ENCODE measurements at regions not wholly inside any gene's neighbourhood (a gene's known extent, or its start where the extent isn't known, plus 50 kb on each side); places are given as distances from the start of the nearest gene placed in this dataset.

DNA sequence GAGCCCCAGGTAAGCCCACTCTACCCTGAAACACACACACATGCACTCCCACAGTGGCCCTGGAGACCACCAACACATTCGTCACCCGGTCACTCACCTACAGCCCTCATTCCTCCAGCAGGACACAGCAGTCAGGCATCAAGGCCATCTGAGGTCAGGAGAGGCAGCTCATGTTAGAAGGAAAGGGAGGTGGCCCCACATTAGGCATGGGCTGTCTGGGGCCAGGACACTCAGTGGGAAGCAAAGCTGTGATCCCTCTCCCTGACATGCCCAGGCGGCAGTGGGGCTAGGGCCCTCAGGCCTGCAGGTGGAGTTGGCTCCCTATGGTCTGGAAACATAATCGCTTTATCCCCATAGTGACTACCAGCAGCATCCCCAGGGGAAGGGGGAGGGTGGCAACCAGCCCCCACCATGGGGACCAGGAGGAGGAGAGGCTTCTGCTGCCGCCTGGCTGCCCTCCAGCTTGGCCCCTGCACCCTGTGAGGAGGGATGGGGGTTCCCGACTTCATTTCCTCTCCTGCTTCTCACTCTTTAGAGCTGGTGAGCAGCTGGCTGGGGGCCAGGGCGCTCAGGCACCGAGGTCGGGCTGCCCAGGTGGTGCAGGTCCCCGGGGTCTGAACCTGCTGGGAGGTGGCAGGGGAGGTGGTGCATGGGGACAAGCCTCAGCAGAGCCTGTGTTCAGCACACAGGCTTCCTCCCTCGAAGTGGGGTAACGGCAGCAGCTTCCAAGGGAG lies 76.6 kb upstream of the CST7 start:
- Mint-ChIP-seq H3K4me3 (no peak overlapping the region), H3K27ac (no peak overlapping the region), H3K36me3 (no peaks in the 10 kb centered on the region), H3K27me3 (peaks cover 5% of the 10 kb centered on the region), H3K9me3 (no peaks in the 10 kb centered on the region), H3K4me1 (no peaks in the 10 kb centered on the region)
- DNase-seq = no peak
- POLR2A ChIA-PET = no interaction called here
- no peak for ATAC-seq (ENCODE audit: low read depth)

GRCh38 chr20:24873025-24873620 lies 75.9 kb upstream of the CST7 start:
- no peak for DNase-seq
- Mint-ChIP-seq H3K4me3 (no peak overlapping the region), H3K27ac (no peak overlapping the region), H3K4me1 (no peaks in the 10 kb centered on the region), H3K36me3 (no peaks in the 10 kb centered on the region), H3K27me3 (peaks cover 5% of the 10 kb centered on the region), H3K9me3 (no peaks in the 10 kb centered on the region)
- ATAC-seq (ENCODE audit: low read depth) = no peak
- POLR2A ChIA-PET = no interaction called here

DNA sequence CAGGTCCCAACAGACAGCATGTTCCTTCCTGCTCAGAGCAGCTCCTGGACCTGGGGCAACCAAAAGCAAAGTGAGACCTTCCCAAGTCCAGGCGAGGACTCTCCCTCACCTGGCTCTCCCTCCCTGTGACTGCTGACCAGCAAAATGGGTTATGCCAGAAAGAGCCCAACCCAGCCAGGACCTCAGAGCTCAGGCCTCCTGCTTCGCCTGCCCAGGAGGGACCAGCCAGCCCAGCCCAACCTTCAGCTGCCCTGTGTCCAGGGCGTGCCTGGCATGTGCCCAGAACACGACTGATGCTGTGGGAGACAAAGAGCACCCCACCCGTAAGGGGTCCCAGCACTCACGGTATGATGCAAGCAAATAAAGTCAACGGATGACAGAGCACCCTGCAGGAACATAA lies 74.0 kb upstream of the CST7 start:
- DNase-seq (no peak), ATAC-seq (ENCODE audit: low read depth) (no peak)
- no peaks in the 10 kb centered on the region for H3K9me3 Mint-ChIP-seq
- H3K27me3 Mint-ChIP-seq = peaks cover 5% of the 10 kb centered on the region
- POLR2A ChIA-PET = no interaction called here
- no peaks in the 10 kb centered on the region for H3K4me1 Mint-ChIP-seq
- H3K36me3 Mint-ChIP-seq = no peaks in the 10 kb centered on the region
- no peak overlapping the region for H3K27ac Mint-ChIP-seq
- no peak overlapping the region for H3K4me3 Mint-ChIP-seq

DNA sequence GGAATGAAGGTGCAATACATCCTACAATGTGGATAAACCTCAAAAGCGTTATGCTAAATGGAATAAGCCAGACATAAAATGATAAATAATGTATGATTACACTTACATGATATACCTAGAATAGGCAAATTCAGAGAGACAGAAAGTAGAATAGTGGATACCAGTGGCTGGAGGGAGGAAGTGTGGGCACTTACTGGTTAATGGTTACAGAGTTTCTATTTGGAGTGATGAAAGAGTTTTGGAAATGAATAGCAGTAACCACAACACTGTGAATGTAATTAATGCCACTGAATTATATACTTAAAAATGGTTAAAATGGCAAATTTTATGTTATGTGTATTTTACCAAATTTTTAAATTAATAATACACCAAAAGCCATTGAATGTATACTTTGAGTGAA lies 71.4 kb upstream of the CST7 start:
- peaks cover 8% of the 10 kb centered on the region for H3K27me3 Mint-ChIP-seq
- H3K36me3 Mint-ChIP-seq = no peaks in the 10 kb centered on the region
- no peaks in the 10 kb centered on the region for H3K4me1 Mint-ChIP-seq
- DNase-seq = no peak
- H3K27ac Mint-ChIP-seq = no peak overlapping the region
- no peaks in the 10 kb centered on the region for H3K9me3 Mint-ChIP-seq
- no peak overlapping the region for H3K4me3 Mint-ChIP-seq
- POLR2A ChIA-PET = no interaction called here
- ATAC-seq (ENCODE audit: low read depth) = no peak

GRCh38 chr20:24878657-24879056 lies 70.4 kb upstream of the CST7 start:
- no peak overlapping the region for H3K4me3 Mint-ChIP-seq
- peaks cover 11% of the 10 kb centered on the region for H3K27me3 Mint-ChIP-seq
- no peaks in the 10 kb centered on the region for H3K4me1 Mint-ChIP-seq
- DNase-seq (no peak), ATAC-seq (ENCODE audit: low read depth) (no peak)
- H3K27ac Mint-ChIP-seq = no peak overlapping the region
- H3K9me3 Mint-ChIP-seq = peaks cover under 1% of the 10 kb centered on the region
- POLR2A ChIA-PET = interaction anchor here (0.6 kb wide), 1 partner anchor 12 kb away, joined by 4 read pairs; no protein-coding TSS in a partner anchor
- H3K36me3 Mint-ChIP-seq = peaks cover 1% of the 10 kb centered on the region

- Mint-ChIP-seq H3K27me3 (peaks cover 12% of the 10 kb centered on the region), H3K36me3 (peaks cover 2% of the 10 kb centered on the region), H3K27ac (no peak overlapping the region), H3K4me1 (no peaks in the 10 kb centered on the region), H3K9me3 (peaks cover 6% of the 10 kb centered on the region), H3K4me3 (no peak overlapping the region)
- DNase-seq (no peak), ATAC-seq (ENCODE audit: low read depth) (no peak)
- POLR2A ChIA-PET = no interaction called here
Measured at GRCh38 chr20:24879875-24880274, 69.2 kb upstream of the CST7 start.

DNA sequence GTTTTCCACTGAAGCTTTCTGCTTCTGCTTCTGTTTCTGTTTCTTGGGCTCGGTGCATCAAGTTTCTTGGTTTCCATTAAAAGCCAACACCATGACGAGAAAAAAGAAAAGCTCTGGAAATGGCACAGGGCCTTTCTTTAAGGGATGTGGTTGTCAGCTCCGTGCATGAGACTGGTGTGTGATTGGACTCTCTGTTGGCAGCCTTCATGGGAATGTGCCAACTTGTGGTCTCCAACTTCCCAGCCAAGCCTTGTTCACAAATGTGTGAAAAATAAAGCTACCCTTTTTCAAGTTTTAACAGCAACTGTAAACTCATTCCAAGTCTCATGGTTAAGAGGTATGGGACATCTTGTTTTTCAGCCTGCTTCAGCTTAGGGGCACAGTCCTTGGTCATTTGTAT lies 68.7 kb upstream of the CST7 start:
- Mint-ChIP-seq H3K9me3 (peaks cover 6% of the 10 kb centered on the region), H3K27ac (no peak overlapping the region), H3K4me3 (no peak overlapping the region), H3K4me1 (no peaks in the 10 kb centered on the region), H3K27me3 (peaks cover 12% of the 10 kb centered on the region), H3K36me3 (peaks cover 2% of the 10 kb centered on the region)
- ATAC-seq (ENCODE audit: low read depth) (no peak), DNase-seq (no peak)
- POLR2A ChIA-PET = no interaction called here

DNA sequence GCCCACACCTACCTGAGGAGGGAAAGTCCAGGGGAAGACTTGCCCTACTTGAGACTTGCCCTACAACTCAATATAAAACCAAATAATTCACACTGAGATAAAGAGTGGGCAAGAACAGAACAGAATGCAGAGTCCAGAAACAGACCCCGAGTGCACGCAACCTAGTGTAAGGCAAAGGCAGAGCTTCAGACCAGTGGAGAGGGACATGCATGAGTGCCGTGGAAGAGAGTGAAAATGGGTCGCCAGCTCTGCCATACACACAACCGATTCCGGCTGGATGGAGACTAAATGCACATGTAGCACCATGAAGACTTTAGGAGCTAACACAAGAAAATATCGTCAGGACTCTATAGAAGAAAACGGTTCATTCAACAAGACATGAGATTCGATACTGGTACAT lies 58.8 kb upstream of the CST7 start:
- H3K27ac Mint-ChIP-seq = no peak overlapping the region

GRCh38 chr20:24891546-24892393 lies 57.3 kb upstream of the CST7 start:
- POLR2A ChIA-PET = no interaction called here
- H3K27ac Mint-ChIP-seq = no peak overlapping the region
- DNase-seq = no peak
- H3K27me3 Mint-ChIP-seq = peaks cover 4% of the 10 kb centered on the region
- no peaks in the 10 kb centered on the region for H3K9me3 Mint-ChIP-seq
- no peaks in the 10 kb centered on the region for H3K36me3 Mint-ChIP-seq
- no peak for ATAC-seq (ENCODE audit: low read depth)
- H3K4me1 Mint-ChIP-seq = no peaks in the 10 kb centered on the region
- no peak overlapping the region for H3K4me3 Mint-ChIP-seq

More for the DNA sequence above, 58.8 kb upstream of the CST7 start:
- peaks cover 17% of the 10 kb centered on the region for H3K27me3 Mint-ChIP-seq
- H3K36me3 Mint-ChIP-seq = no peaks in the 10 kb centered on the region
- DNase-seq (no peak), ATAC-seq (ENCODE audit: low read depth) (no peak)
- POLR2A ChIA-PET = no interaction called here
- no peak overlapping the region for H3K4me3 Mint-ChIP-seq
- no peaks in the 10 kb centered on the region for H3K9me3 Mint-ChIP-seq
- no peaks in the 10 kb centered on the region for H3K4me1 Mint-ChIP-seq

- peaks cover 2% of the 10 kb centered on the region for H3K27me3 Mint-ChIP-seq
Measured at GRCh38 chr20:24892522-24892921, 56.5 kb upstream of the CST7 start.

GRCh38 chr20:24892931-24893330 lies 56.1 kb upstream of the CST7 start:
- H3K4me3 Mint-ChIP-seq = no peak overlapping the region
- H3K27me3 Mint-ChIP-seq = no peaks in the 10 kb centered on the region
- no peak for DNase-seq
- no peak overlapping the region for H3K27ac Mint-ChIP-seq
- ATAC-seq (ENCODE audit: low read depth) = no peak
- POLR2A ChIA-PET = no interaction called here
- no peaks in the 10 kb centered on the region for H3K4me1 Mint-ChIP-seq
- H3K9me3 Mint-ChIP-seq = no peaks in the 10 kb centered on the region
- no peaks in the 10 kb centered on the region for H3K36me3 Mint-ChIP-seq

More at GRCh38 chr20:24892522-24892921, 56.5 kb upstream of the CST7 start:
- POLR2A ChIA-PET = no interaction called here
- H3K4me1 Mint-ChIP-seq = no peaks in the 10 kb centered on the region
- no peak overlapping the region for H3K4me3 Mint-ChIP-seq
- H3K9me3 Mint-ChIP-seq = no peaks in the 10 kb centered on the region
- DNase-seq (no peak), ATAC-seq (ENCODE audit: low read depth) (no peak)
- no peak overlapping the region for H3K27ac Mint-ChIP-seq
- no peaks in the 10 kb centered on the region for H3K36me3 Mint-ChIP-seq

DNA sequence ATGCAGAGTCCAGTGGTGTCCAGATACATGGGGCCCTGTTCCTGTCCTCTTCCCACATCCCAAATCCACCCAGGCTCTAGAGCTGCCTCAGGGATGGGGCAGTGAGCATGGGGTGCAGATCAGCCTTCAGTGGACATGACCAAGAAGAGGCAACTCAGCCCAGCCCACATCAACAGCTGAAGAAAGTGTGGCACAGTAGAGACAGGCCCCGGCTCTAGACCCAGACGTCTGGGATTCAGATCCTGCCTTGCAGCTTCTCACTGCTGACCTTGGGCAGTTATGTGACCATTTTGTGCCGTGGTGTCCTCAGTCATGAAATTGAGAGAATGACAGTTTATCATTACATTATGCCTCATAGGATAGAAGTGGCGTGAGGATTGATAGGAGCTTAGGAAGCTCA lies 54.6 kb upstream of the CST7 start:
- H3K36me3 Mint-ChIP-seq = no peaks in the 10 kb centered on the region
- DNase-seq (no peak), ATAC-seq (ENCODE audit: low read depth) (no peak)
- no peak overlapping the region for H3K4me3 Mint-ChIP-seq
- no peaks in the 10 kb centered on the region for H3K4me1 Mint-ChIP-seq
- H3K27ac Mint-ChIP-seq = no peak overlapping the region
- H3K27me3 Mint-ChIP-seq = no peaks in the 10 kb centered on the region
- POLR2A ChIA-PET = no interaction called here
- peaks cover 5% of the 10 kb centered on the region for H3K9me3 Mint-ChIP-seq

- no peak for DNase-seq
- ATAC-seq (ENCODE audit: low read depth) = no peak
- Mint-ChIP-seq H3K9me3 (peaks cover 8% of the 10 kb centered on the region), H3K4me3 (no peak overlapping the region), H3K27me3 (no peaks in the 10 kb centered on the region), H3K27ac (no peak overlapping the region), H3K4me1 (no peaks in the 10 kb centered on the region), H3K36me3 (no peaks in the 10 kb centered on the region)
- POLR2A ChIA-PET = no interaction called here
Measured at GRCh38 chr20:24894967-24895366, 54.1 kb upstream of the CST7 start.

DNA sequence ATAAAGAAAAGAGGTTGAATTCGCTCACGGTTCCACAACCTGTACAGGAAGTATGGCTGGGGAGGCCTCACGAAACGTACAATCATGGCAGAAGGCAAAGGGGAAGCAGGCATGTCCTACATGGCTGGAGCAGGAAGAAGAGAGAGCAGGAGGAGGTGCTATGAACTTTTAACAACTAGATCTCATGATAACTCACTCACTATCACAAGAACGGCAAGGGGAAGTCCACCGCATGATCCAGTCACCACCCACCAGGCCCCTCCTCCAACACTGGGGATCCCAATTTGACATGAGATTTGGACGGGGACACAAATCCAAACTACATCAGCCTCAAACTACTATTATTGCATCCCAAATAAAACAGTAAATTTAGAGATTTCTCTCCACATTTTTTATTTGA lies 53.6 kb upstream of the CST7 start:
- peaks cover 11% of the 10 kb centered on the region for H3K9me3 Mint-ChIP-seq
- no peaks in the 10 kb centered on the region for H3K27me3 Mint-ChIP-seq
- no peaks in the 10 kb centered on the region for H3K36me3 Mint-ChIP-seq
- ATAC-seq (ENCODE audit: low read depth) = no peak
- POLR2A ChIA-PET = no interaction called here
- H3K4me3 Mint-ChIP-seq = no peak overlapping the region
- H3K4me1 Mint-ChIP-seq = no peaks in the 10 kb centered on the region
- H3K27ac Mint-ChIP-seq = no peak overlapping the region
- DNase-seq = no peak
